Progenitor cell of endocrine pancreas (in vitro differentiated cells): ENCODE measurements at regions not wholly inside any gene's neighbourhood (a gene's known extent, or its start where the extent isn't known, plus 50 kb on each side); places are given as distances from the start of the nearest gene placed in this dataset.

ENCODE experiments used
- DNase-seq: peaks from one replicate; pipeline ENCODE4 v3.0.0; 2021; ENCODE audit warnings: low spot score; ENCODE audit not compliant: unreplicated experiment
- H3K27ac Mint-ChIP-seq: 2 replicates; pipeline ENCODE4 v1.8.0; 2021; ENCODE audit warnings: mild to moderate bottlenecking, moderate library complexity, mixed read lengths
- H3K27me3 Mint-ChIP-seq: 2 replicates; pipeline ENCODE4 v1.8.0; 2021; ENCODE audit warnings: mixed read lengths
- H3K36me3 Mint-ChIP-seq: 2 replicates; pipeline ENCODE4 v1.8.0; 2022; ENCODE audit warnings: mixed read lengths; ENCODE audit not compliant: insufficient read depth
- H3K4me1 Mint-ChIP-seq: 2 replicates; pipeline ENCODE4 v1.8.0; 2021; ENCODE audit warnings: low read depth, mixed read lengths
- H3K4me3 Mint-ChIP-seq: 2 replicates; pipeline ENCODE4 v1.8.0; 2021; ENCODE audit warnings: low read depth, mild to moderate bottlenecking, moderate library complexity, mixed read lengths
- H3K9me3 Mint-ChIP-seq: 2 replicates; pipeline ENCODE4 v1.8.0; 2021; ENCODE audit warnings: low read depth, mixed read lengths
- CTCF ChIP-seq: fragments of 200-600 bp; sonication (generic); IDR thresholded peaks from one replicate; pipeline ENCODE4 v1.5.0; 2021; ENCODE audit warnings: antibody characterized with exemption, mild to moderate bottlenecking; ENCODE audit not compliant: unreplicated experiment

GRCh38 chr22:49112661-49113626, 714.7 kb downstream of the BRD1 start:
- Mint-ChIP-seq H3K27ac (no peak overlapping the region), H3K36me3 (no peaks in the 10 kb centered on the region), H3K4me1 (peaks cover 8% of the 10 kb centered on the region), H3K27me3 (peaks cover 10% of the 10 kb centered on the region), H3K9me3 (no peaks in the 10 kb centered on the region), H3K4me3 (no peak overlapping the region)
- DNase-seq = no peak
- no peak for TF ChIP-seq CTCF

GRCh38 chr22:49112176-49112575, 715.5 kb downstream of the BRD1 start:
- Mint-ChIP-seq H3K4me1 (peaks cover 8% of the 10 kb centered on the region), H3K9me3 (no peaks in the 10 kb centered on the region), H3K36me3 (no peaks in the 10 kb centered on the region), H3K4me3 (no peak overlapping the region), H3K27me3 (peaks cover 10% of the 10 kb centered on the region), H3K27ac (no peak overlapping the region)
- no peak for DNase-seq
- TF ChIP-seq CTCF = no peak

GRCh38 chr22:49111085-49111484, 716.6 kb downstream of the BRD1 start:
- no peaks in the 10 kb centered on the region for H3K36me3 Mint-ChIP-seq
- peaks cover 8% of the 10 kb centered on the region for H3K4me1 Mint-ChIP-seq
- no peak overlapping the region for H3K27ac Mint-ChIP-seq
- H3K9me3 Mint-ChIP-seq = no peaks in the 10 kb centered on the region
- no peak for TF ChIP-seq CTCF
- H3K27me3 Mint-ChIP-seq = peaks cover 10% of the 10 kb centered on the region
- no peak for DNase-seq
- H3K4me3 Mint-ChIP-seq = no peak overlapping the region

GRCh38 chr22:49108636-49109315, 718.9 kb downstream of the BRD1 start:
- peaks cover 8% of the 10 kb centered on the region for H3K4me1 Mint-ChIP-seq
- H3K27me3 Mint-ChIP-seq = peaks cover 15% of the 10 kb centered on the region
- no peak overlapping the region for H3K4me3 Mint-ChIP-seq
- H3K36me3 Mint-ChIP-seq = no peaks in the 10 kb centered on the region
- H3K27ac Mint-ChIP-seq = no peak overlapping the region
- no peak for TF ChIP-seq CTCF
- DNase-seq = no peak
- H3K9me3 Mint-ChIP-seq = no peaks in the 10 kb centered on the region

GRCh38 chr22:49107961-49108530, 719.6 kb downstream of the BRD1 start:
- Mint-ChIP-seq H3K4me3 (no peak overlapping the region), H3K27ac (no peak overlapping the region), H3K9me3 (no peaks in the 10 kb centered on the region), H3K4me1 (peaks cover 8% of the 10 kb centered on the region), H3K36me3 (no peaks in the 10 kb centered on the region), H3K27me3 (peaks cover 17% of the 10 kb centered on the region)
- DNase-seq = no peak
- no peak for TF ChIP-seq CTCF
